ENCODE measurements at regions not wholly inside any gene's neighbourhood (a gene's known extent, or its start where the extent isn't known, plus 50 kb on each side); places are given as distances from the start of the nearest gene placed in this dataset.

GRCh38 chr9:104326912-104327311, 177.2 kb upstream of the OR13F1 start:
- BruUV-seq (replicated peaks): no TSS peak
- Histone ChIP-seq H3K79me2 (ENCODE audit: insufficient read depth, low read length) (no peaks in the 10 kb centered on the region), H3K27ac (ENCODE audit: low read depth, low read length) (no peak overlapping the region), H3K4me3 (replicated peaks in 1 of 2; ENCODE audit: low read depth in 1 of 2, low read length in 2 of 2) (no peak overlapping the region), H3K36me3 (ENCODE audit: control insufficient read depth in 1 of 2, insufficient read depth in 2 of 2, low read length in 2 of 2) (no peaks in the 10 kb centered on the region), H3K4me2 (ENCODE audit: low read length) (no peak overlapping the region), H2AFZ (ENCODE audit: low read depth, low read length, poor library complexity, severe bottlenecking) (no peak overlapping the region), H3K9me3 (ENCODE audit: control insufficient read depth in 1 of 2, insufficient read depth in 1 of 2, low read depth in 1 of 2, low read length in 2 of 2) (no peaks in the 10 kb centered on the region), H3K27me3 (ENCODE audit: insufficient read depth, low read length) (no peaks in the 10 kb centered on the region), H3K9me2 (ENCODE audit: insufficient read depth) (no peaks in the 10 kb centered on the region), H3K9ac (ENCODE audit: low read length) (no peak overlapping the region), H4K20me1 (ENCODE audit: insufficient read depth) (no peaks in the 10 kb centered on the region; the same call in 1 of the 2 replicates), H3K4me1 (ENCODE audit: control insufficient read depth in 1 of 2, insufficient read depth in 2 of 2, low read length in 2 of 2) (no peaks in the 10 kb centered on the region)
- POLR2A ChIA-PET: no interaction called here
- TF ChIP-seq EGR1 (IDR thresholded peaks at IDR 0.05; ENCODE audit: low read depth): no peak
- TF ChIP-seq ATF3 (IDR thresholded peaks at IDR 0.05): no peak
- TF ChIP-seq EZH2 (IDR thresholded peaks at IDR 0.05): no peak
- no peak for TF ChIP-seq CTCF (IDR thresholded peaks at IDR 0.05 in 2 of 3, conservative IDR thresholded peaks at IDR 0.05 in 1 of 3; ENCODE audit: borderline replicate concordance in 1 of 3, insufficient read depth in 1 of 3, low read depth in 2 of 3, low read length in 2 of 3)
- TF ChIP-seq ZBTB33 (IDR thresholded peaks at IDR 0.05; ENCODE audit: extremely low read depth, insufficient replicate concordance, low read length): no peak
- RAD21 ChIA-PET (ENCODE audit: low non-redundant PET in 1 of 2, low total read pairs in 2 of 2, uncharacterized antibody in 2 of 2, unreplicated experiment in 2 of 2): no interaction called here
- CTCF ChIA-PET: no interaction called here
- ATAC-seq (no peak), DNase-seq (ENCODE audit: low read depth, low spot score) (no peak)
- intact Hi-C loops (cut with micrococcal nuclease): no loop called here

Measured in HCT116 (cell line).